HG03095 (cell line): ENCODE measurements at regions not wholly inside any gene's neighbourhood (a gene's known extent, or its start where the extent isn't known, plus 50 kb on each side); places are given as distances from the start of the nearest gene placed in this dataset.
"Not testable (repeated sequence)": the region's sequence is repeated elsewhere in the genome, so short reads cannot be mapped to it uniquely, and the experiment has no call there.

Experiments used
- ATAC-seq: cut with Tn5 transposase; IDR thresholded peaks from one replicate; pipeline ENCODE4 v1.9.1; 2021; ENCODE audit warnings: moderate library complexity; ENCODE audit not compliant: unreplicated experiment

DNA sequence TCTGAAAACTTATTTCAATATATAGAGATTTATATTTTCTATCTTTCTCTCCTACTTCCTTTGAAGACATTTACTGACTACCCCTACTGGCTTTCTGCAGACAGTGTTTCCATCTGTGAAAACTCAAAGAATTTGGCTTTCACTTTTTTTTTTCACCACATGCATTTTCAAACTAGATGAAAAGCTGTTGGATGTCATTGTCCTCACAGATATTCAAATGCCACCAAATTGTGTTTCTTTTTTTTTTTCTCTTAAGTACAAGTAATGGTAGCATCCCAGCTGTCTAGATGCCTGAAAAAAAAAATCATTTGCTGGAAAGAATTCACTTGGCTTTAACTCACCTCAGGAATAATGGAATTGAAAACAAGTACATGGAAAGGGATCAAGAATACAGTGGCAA, 2258.6 kb upstream of the ACO1 start:
- no peak for ATAC-seq

DNA sequence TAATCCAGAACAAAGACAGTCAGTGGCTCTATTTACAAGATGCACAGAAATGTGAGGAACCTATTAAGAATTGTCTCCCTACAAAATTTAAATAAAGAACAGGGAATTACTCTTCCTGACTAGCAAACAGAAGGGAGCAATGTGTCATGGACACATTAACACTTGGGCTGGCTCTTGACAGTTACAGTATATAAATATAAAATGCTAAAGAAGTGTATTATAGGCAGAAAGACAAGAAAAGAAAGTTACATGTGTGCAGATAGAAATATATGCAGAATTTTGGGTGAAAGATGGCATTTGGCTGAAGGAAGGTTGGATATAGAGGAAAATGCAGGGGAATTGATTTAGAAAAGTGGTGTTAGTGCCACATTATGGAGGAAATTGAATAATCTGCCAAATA, 2257.1 kb upstream of the ACO1 start:
- no peak for ATAC-seq

DNA sequence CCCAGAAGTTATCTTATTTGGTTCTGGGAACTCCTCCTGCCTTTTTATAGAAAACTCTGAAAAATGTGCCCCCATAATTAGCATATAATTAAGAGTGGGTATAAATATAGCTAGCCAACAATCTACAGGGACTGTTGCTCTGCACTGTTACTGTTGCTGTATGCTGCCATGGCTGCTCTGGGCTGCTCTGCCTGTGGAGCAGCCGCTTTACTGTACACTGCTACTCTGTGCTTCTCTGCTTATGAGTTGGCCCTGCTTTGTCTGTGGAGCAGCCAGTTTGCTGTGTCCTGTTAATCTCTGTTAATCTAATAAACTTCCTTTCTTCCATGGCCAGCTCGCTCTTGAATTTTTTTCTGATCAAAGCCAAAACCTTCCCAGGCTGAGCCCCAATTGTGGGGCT, 2244.0 kb upstream of the ACO1 start:
- ATAC-seq: no peak

DNA sequence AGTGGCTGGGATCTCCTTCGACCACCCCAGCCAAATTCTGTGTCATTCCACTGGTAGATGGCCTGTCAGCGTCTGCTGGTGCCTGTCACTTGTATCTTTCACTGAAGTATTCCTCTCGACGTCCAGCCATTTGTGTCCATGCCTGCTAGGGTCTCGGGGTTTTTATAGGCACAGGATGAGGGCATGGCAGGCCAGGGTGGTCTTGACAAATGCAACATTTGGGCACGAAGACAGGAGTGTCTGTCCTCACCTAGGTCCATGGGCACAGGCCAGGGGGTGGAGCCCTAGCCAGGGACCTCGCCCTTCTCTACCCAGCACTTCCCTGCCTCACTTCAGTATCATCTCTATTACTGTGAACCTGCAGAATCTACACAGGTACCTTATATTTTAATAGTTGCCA, 2223.9 kb upstream of the ACO1 start:
- ATAC-seq: no peak

DNA sequence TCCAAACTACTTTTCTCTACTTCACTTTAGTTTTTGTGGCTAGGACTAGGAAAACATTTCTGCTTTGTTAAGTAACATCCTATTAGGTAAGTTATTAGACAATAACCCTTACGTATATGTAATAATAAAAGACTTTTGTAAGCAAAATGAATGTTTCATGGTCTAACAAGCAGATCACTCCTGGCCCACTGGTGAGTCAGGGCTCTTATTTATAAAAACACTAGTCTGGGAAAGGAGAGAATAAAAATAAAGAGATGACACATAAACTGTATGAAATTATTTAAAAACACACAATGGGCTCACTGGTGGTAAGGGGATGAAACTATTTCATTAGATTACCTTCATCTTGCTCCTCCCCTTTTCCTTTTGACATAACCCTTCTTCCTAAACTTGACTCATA, 2212.2 kb upstream of the ACO1 start:
- no peak for ATAC-seq

DNA sequence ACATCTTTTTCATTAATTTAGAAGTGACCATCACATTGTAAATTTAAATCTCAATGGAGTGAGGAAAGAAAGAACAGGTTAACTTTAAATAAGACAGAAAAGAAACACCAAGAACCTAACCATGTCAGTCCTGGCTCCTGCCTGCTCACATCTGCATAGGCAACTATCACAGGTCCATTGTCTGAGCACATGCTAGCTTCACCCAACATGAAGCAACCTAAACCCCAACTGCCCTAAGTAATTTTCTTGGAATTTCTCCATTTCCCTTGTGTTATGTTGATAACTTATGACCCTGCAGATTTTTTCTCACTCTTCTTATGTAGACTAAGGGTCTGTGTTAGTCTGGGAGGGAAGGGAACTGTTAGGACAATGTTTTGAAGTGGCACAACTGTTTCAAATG, 2205.8 kb upstream of the ACO1 start:
- no peak for ATAC-seq

DNA sequence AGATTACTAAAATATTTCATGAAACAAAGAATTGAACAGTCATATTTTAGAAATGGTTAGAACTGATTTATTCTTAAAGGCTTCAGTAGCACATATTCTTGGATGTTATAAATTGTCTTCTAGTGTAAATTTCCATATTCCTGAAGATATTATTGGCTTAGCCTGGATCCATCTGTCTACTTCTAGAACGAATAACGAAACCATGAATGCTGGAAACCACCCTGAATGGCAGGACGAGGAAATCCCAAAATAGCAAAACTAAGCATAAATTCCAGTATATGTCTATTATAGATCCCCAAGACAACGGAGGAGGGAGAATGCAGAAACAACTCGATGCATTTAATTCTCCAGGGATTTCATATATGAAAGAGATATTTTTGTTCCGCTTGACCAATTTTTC, 2191.0 kb upstream of the ACO1 start:
- no peak for ATAC-seq

DNA sequence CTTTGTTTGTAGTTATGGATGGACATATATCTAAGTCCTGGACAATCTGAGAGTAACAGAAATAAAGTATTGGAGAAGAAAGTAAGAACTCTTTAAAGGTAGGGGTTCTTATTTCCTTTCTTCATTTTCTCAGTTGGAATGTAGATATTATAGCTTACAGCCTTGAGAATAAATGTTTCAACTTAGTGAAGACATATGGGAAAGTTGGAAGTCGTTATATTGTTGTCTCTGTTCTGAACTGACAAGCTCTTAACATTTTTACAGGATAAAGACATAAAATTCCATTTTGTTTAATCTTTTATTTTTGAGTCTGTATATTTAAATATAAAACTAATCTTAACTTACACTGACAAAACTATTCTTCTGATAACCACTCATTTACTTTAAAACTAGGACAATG, 2187.5 kb upstream of the ACO1 start:
- no peak for ATAC-seq

DNA sequence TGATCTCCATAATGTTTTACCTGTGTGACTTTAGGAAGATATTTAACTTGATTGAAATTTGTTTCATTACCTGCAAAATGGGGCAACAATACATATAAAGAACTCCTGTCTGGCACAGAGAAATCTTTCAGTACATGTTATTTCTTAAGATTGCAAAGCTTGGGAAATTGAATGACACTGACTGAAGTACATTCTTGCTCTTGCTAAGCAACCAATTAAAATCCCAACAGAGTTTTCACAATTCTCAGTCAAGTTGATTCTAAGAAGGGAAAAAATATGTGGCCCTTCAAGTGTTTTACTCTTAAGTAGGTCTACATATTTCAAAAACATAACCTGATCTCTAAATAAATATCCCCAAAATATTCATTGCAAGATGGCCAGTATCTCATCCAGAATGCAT, 2187.0 kb upstream of the ACO1 start:
- no peak for ATAC-seq

DNA sequence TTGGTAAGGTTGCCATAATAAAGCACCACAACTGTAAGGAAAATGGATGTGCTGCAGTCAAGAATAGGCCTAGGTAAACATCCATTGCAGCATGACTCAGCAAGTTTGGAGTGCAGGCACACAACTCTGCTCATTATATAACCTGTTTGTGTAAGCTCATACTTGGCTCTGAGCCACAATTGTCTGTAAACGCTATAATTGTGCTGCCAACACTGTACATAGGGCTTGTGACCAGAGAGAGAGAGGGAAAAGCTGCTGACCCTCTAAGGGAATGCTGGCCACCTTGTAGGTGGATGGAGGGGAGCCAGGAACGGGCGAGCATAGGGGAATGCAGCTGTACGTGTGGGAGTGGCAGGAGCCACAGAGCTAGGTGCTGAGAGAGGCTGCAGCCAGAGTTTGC, 2186.5 kb upstream of the ACO1 start:
- no peak for ATAC-seq

DNA sequence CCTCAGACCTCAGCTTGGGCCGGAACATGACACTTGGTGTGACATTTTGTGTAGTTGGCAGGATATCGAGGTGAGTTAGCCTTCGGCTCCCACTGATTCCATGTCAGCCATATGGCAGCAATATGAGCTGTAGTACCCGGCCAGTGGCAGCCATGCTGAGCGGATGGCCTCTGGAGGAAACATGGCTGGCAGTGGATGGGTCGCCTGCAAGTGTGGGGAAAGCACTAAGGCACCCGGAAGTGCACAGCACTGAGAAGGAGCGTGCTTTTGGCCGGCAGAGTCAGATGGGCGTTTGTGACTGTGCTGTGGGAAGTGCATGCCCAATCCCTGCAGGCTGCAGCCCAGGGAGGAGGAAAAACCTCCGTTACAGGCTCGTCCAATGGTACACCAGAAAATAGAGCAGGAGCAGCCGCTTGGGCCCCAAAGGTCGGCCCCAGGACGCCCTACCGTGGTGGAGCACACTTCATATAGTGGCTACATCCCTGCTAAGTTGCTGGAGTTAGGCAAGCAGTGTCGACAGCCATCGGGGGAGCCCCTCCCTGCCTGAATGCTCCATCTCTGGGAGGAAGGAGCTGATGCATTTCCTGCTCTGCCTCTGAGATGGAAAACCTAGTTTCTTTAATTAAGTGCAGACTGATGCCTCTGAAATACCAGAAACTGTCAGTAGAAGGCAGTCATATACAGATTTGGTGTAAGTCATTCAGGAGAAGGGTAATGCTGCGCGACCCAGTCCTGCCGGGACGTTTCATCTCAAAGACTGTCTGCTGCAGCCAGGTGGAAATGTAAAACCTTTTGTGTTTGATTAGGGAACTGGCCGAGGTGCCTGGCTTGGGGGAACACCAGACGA, 2185.8 kb upstream of the ACO1 start:
- no peak for ATAC-seq

DNA sequence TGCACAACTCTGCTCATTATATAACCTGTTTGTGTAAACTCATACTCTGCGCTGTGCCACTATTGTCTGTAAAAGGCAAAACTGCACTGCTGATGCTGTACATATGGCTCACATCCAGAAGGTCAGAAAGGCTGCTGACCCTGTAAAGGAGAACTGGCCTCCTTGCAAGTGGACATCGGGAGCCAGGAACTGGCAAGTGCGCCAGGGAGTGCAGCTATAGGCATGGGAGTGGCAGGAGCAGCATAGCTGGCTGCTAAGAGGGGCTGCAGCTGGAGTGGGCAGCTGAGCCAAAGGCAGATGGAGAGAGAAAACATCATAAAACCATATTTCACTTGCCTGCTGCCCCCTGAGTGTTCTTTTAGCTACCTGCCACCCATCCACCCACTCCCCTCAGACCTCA, 2183.4 kb upstream of the ACO1 start:
- ATAC-seq: no peak

DNA sequence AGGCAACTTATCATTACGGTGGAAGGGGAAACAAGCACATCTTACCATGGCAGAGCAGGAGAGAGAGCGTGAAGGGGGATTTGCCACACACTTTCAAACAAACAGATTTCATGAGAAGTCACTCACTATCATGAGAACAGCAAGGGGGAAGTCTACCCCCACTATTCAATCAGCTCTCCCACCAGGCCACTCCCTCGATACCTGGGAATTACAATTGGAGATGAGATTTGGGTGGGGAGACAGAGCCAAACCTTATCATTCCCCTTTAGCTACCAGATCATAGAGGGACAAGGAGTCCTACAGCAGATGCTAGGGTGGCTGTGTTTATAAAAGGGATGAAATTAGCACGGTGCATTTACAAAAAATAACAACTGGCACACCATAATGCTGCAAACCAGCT, 2149.4 kb upstream of the ACO1 start:
- ATAC-seq: no peak

DNA sequence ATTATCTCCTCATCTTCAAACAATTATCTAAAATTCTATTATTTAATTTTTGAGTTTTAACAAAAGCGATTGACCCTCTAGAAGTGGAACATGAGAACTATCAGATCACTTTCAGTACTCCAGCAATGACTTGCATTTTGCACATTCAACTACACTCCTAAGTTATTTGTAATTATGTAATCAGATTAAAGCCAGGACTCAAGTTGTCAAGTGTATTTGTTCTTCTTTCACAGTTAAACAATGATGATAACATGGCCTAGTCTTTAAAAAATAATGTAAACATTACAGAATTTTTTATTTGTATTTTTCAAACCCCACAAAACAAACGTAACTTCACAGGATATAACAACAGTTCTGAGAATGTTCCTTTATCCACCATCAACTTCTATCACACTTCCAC, 2148.9 kb upstream of the ACO1 start:
- no peak for ATAC-seq

DNA sequence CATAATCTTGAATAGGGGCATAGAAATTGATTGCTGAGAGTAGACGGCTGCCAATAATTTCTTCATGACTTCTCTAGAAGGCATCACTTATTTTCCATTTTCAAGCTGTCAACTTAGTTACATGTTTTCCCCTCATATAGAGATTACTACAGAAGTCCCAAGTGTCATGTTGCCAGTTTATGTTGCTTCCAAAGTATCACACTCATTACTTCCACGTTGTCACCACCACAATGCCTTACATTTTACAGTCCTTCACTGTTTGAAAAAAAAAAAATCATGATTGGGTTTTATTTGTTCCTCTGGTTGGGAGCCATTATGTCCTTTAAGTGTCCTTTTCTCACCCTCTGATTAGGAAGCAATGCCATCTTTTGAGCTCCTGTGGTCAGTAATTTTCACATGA, 2144.6 kb upstream of the ACO1 start:
- no peak for ATAC-seq

DNA sequence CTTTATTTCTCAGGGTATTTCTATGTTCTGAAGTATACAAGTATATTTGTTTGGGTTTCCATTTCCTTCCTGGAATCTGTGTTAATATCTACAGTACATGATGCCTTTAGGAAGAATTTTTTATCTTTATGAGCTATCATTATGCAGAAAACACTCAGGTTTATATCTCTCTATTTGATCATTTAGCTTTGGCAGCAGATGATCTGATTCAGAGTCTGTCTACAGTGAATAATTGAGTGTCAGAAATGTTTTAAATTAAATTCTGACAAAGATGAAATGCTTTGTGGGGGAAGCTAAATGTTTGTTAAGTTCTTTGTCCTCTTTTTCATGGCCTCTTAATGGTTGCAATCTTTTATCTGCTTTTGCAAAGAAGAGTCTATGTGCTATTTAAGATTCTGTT, 2141.0 kb upstream of the ACO1 start:
- ATAC-seq: no peak

DNA sequence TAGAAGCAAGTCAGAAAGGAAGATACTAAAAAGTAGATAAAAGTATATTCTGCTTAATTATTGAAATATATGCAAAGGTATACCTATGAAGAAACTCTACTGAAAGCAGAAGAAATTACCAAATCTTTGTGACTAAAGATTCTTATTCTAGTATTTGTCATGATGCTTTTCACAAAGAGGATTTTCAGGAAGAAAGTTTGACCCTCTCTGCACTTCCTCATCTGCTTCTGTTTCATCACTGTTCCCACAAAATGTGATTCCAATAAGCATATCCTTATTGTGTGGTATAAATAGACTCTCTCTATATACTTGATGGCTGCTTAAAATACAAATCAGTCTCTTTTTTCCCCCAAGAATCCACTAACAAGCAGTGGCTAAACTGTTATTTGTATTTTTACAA, 2139.6 kb upstream of the ACO1 start:
- no peak for ATAC-seq

DNA sequence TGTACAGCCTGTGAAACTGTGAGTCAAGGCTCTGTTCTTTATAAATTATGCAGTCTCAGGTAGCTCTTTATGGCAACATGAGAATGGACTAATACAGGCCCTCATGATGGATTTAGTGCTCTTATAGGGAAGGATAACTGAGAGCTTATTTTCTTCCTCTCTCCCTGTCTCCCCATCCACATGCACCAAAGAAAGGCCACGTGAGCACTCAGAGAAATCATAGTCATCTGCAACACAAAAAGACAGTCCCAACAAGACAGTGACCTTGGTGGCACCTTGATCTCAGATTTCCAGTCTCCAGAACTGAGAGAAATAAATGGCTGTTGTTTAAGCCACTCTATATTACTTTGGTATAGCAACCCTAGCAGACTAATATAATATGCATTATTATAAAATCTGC, 2133.6 kb upstream of the ACO1 start:
- ATAC-seq: no peak

DNA sequence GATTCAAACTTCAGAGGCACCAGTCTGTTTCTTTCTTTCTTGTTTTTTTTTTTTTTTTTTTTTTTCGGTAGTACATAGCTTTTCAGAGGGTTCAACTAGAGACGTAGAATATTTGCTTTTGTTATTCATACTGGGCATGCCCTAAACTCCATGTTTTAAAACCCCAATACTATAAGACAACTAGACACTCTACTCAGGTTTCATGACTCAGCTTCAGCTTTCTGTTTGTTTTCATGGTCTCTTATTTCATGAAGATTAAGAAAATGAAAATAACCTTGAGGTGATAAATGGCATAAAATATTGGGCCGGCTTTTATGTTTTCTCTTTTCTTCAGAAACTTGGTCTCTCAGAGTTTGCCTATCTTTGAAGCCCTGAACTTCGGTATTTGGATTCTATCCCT, 2126.3 kb upstream of the ACO1 start:
- ATAC-seq: no peak

DNA sequence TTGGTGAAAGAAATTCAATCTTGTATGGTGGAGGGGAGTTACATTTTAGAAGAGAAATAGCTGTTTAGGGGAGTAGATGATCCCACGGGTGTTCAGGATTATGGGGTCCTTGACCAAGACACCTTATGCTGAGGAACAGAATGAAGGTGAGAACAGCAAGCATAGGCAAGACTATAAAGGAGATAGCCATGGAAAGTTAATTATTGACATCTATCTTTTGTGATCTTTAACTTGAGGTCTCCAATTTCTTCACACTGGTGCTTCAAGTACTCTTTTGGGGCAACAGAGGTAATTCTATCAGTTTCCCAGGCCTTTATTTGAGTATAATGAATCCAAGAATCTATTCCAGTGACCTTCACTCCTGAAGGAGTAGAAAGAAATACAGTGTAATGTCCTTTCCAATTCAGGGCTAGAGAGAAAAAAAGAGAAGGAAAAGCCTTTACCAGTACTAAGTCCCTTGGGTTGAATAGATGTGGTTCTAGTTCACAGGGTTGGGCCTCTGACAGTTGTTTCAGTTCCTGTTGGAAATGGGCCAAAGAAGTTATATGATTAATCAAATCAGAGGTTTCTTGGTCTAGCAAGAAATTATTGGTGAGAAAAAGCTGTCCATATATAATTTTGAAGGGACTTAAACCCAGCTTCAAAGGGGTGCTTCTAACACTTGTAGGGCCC, 2104.1 kb upstream of the ACO1 start:
- no peak for ATAC-seq

DNA sequence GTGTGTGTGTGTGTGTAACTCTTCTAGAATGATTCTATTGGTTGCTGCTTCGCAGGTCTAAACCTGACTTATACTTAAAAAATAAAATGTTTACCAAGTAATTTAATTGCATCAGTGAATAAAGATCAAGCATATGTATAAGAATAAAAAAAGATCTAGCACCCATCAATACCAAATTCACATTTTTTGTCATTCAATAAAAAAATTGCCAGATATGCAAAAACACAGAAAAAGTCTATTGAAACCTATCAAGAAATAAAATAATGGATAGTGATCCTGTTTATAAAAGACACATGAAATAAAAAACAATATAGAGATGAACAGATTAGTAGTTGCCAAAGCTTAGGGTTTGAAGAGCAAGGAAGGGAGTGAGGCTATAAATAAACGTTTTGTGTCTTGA, 2095.0 kb upstream of the ACO1 start:
- no peak for ATAC-seq

DNA sequence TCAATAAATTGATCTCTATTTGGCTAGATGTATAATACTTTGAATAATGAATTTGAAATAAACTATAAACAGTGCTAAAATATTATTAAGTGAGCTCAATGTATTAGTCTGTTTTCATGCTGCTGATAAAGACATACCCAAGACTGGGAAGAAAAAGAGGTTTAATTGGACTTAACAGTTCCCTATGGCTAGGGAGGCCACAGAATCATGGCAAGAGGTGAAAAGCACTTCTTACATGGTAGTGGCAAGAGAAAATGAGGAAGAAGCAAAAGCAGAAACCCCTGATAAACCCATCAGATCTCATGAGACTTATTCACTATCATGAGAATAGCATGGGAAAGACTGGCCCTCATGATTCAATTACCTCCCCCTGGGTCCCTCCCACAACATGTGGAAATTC, 2092.4 kb upstream of the ACO1 start:
- not testable (repeated sequence) for ATAC-seq

DNA sequence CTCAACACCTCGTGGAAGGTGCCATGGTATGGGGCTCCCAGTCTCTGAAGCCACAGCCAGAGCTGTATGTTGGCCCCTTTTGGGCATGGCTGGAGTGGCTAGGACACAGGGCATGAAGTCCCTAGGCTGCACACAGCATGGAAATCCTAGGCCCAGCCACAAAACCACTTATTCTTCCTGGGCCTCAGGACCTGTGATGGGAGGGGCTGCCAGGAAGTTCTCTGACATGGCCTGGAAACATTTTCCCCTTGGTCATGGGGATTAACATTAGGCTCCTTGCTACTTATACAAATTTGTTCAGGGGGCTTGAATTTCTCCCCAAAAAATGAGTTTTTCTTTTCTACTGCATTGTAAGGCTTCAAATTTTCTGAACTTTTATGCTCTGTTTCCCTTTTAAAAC, 2091.2 kb upstream of the ACO1 start:
- no peak for ATAC-seq
